ENCODE measurements at regions not wholly inside any gene's neighbourhood (a gene's known extent, or its start where the extent isn't known, plus 50 kb on each side); places are given as distances from the start of the nearest gene placed in this dataset.

- no peak for DNase-seq (ENCODE audit: extremely low spot score)
- H3K4me3 ChIP-seq = no peak overlapping the region
- peak overlapping the region; percentile 50 to 77 (median 62) for H3K27ac ChIP-seq (replicated peaks in 1 of 4)
- intact Hi-C loops (cut with DNase I) = loop anchor here (5.0 kb wide), 2 partner anchors 110 to 145 kb away; no protein-coding TSS in a partner anchor
- no peaks in the 10 kb centered on the region for H3K27me3 ChIP-seq
- H3K9me3 ChIP-seq = no peaks in the 10 kb centered on the region
- H3K4me1 ChIP-seq = peaks cover 82 to 99% (median 93%) of the 10 kb centered on the region in 4 donors
- WGBS = 83% methylated on average over 15 of the region's 24 CpGs
- no peak for TF ChIP-seq POLR2A (IDR thresholded peaks at IDR 0.05; ENCODE audit: low read depth)
- TF ChIP-seq EP300 (IDR thresholded peaks at IDR 0.05) = no peak
- TF ChIP-seq CTCF (IDR thresholded peaks at IDR 0.05) = no peak
- no peak for TF ChIP-seq POLR2AphosphoS5 (IDR thresholded peaks at IDR 0.05)
- H3K36me3 ChIP-seq = peaks cover 8 to 64% (median 30%) of the 10 kb centered on the region in 4 donors
Measured at GRCh38 chr7:130897515-130898419, 163.8 kb upstream of the KLF14 start.

GRCh38 chr7:130899071-130899560 lies 165.1 kb upstream of the KLF14 start:
- H3K36me3 ChIP-seq = peaks cover 8 to 64% (median 30%) of the 10 kb centered on the region in 4 donors
- intact Hi-C loops (cut with DNase I) = loop anchor here (5.0 kb wide), 2 partner anchors 108 to 143 kb away; no protein-coding TSS in a partner anchor
- H3K4me1 ChIP-seq = peaks cover 83 to 99% (median 93%) of the 10 kb centered on the region in 4 donors
- peak overlapping the region in 2 of 4 donors; percentile 18 to 76 for H3K27ac ChIP-seq (replicated peaks in 1 of 4)
- WGBS = 85% methylated on average over 11 of the region's 11 CpGs
- no peaks in the 10 kb centered on the region for H3K27me3 ChIP-seq
- no peaks in the 10 kb centered on the region for H3K9me3 ChIP-seq
- no peak overlapping the region for H3K4me3 ChIP-seq
- TF ChIP-seq CTCF (IDR thresholded peaks at IDR 0.05) (no peak), EP300 (IDR thresholded peaks at IDR 0.05) (no peak), POLR2A (IDR thresholded peaks at IDR 0.05; ENCODE audit: low read depth) (no peak), POLR2AphosphoS5 (IDR thresholded peaks at IDR 0.05) (no peak)
- DNase-seq (ENCODE audit: extremely low spot score) = no peak

GRCh38 chr7:130899638-130900401 lies 165.8 kb upstream of the KLF14 start:
- WGBS = 90% methylated on average over 15 of the region's 15 CpGs

More at GRCh38 chr7:130899638-130900401, 165.8 kb upstream of the KLF14 start:
- intact Hi-C loops (cut with DNase I) = loop anchor here (5.0 kb wide), 3 partner anchors 97 to 142 kb away; no protein-coding TSS in a partner anchor
- TF ChIP-seq CTCF (IDR thresholded peaks at IDR 0.05) = no peak
- TF ChIP-seq POLR2A (IDR thresholded peaks at IDR 0.05; ENCODE audit: low read depth) = no peak
- no peak for TF ChIP-seq EP300 (IDR thresholded peaks at IDR 0.05)
- no peak for TF ChIP-seq POLR2AphosphoS5 (IDR thresholded peaks at IDR 0.05)
- H3K9me3 ChIP-seq = no peaks in the 10 kb centered on the region
- DNase-seq (ENCODE audit: extremely low spot score) = no peak
- no peak overlapping the region for H3K4me3 ChIP-seq
- H3K36me3 ChIP-seq = peaks cover 8 to 58% (median 29%) of the 10 kb centered on the region in 4 donors
- H3K27me3 ChIP-seq = no peaks in the 10 kb centered on the region
- H3K27ac ChIP-seq (replicated peaks in 1 of 4) = peak overlapping the region; percentile 72 to 76 (median 74)
- peaks cover 83 to 99% (median 93%) of the 10 kb centered on the region in 4 donors for H3K4me1 ChIP-seq

Measured in esophagus muscularis mucosa (tissue), 4 donors.